Stomach (tissue), 8 donors: ENCODE measurements at regions not wholly inside any gene's neighbourhood (a gene's known extent, or its start where the extent isn't known, plus 50 kb on each side); places are given as distances from the start of the nearest gene placed in this dataset.

Experiments
- DNase-seq, 2 donors: peaks; one replicate each; pipeline versions ENCODE4 v3.0.0 to v3.0.0-alpha.2; 2013 to 2019
- H3K27ac ChIP-seq, 5 donors: fragments of 200-600 bp in 4 of 5; sonication (generic) in 4 of 5; one replicate each; pipeline ENCODE4 v1.5.1; 2013 to 2019; ENCODE audit warnings: mild to moderate bottlenecking in 1 of 5, moderate library complexity in 1 of 5
- H3K27me3 ChIP-seq, 3 donors: fragments of 200-600 bp; sonication (generic); one replicate each; pipeline ENCODE4 v1.5.1; 2017 to 2019; ENCODE audit warnings: mixed run types in 1 of 3
- H3K36me3 ChIP-seq, 4 donors: fragments of 200-600 bp; sonication (generic); 1 replicate in 3 of 4; 2 replicates in 1 of 4; pipeline ENCODE4 v1.5.1; 2016 to 2019
- H3K4me1 ChIP-seq, 4 donors: fragments of 200-600 bp; sonication (generic); one replicate each; pipeline ENCODE4 v1.5.1; 2016 to 2019
- H3K4me3 ChIP-seq, 4 donors: fragments of 200-600 bp; sonication (generic) in 3 of 4; one replicate each; pipeline ENCODE4 v1.5.1; 2016 to 2019; ENCODE audit warnings: mild to moderate bottlenecking in 1 of 4
- H3K9me3 ChIP-seq, 4 donors: fragments of 200-600 bp; sonication (generic); one replicate each; pipeline ENCODE4 v1.5.1; 2016 to 2019
- CTCF ChIP-seq, 7 experiments: fragments of 450-650 bp in 4 of 7; fragments of 200-600 bp in 3 of 7; sonication (generic) in 3 of 7; IDR thresholded peaks; one replicate each; pipeline ENCODE4 v1.5.1; 2016 to 2019; ENCODE audit warnings: antibody characterized with exemption in 7 of 7, control low read depth in 2 of 7, mild to moderate bottlenecking in 1 of 7
- EP300 ChIP-seq: sonication (generic); formaldehyde crosslinking; IDR thresholded peaks from one replicate; pipeline ENCODE4 v1.6.1; 2017; ENCODE audit warnings: antibody characterized with exemption
- POLR2A ChIP-seq, 4 donors: fragments of 450-650 bp; IDR thresholded peaks; one replicate each; pipeline ENCODE4 v1.6.1; 2016; ENCODE audit warnings: antibody characterized with exemption in 4 of 4, control low read depth in 2 of 4, mild to moderate bottlenecking in 1 of 4, moderate library complexity in 1 of 4
- POLR2AphosphoS5 ChIP-seq, 3 donors: sonication (generic); formaldehyde crosslinking; IDR thresholded peaks; one replicate each; pipeline ENCODE4 v1.6.1; 2016; ENCODE audit warnings: antibody characterized with exemption in 3 of 3
- WGBS, 5 donors: extraction: QIAGEN DNeasy Blood & Tissue Kit in 3 of 5; methylation state at CpG; one replicate each; pipeline versions ENCODE4 v1.1.5 to v1.1.7; 2013 to 2018; 5-methylcytosine and 5-hydroxymethylcytosine counted together
- intact Hi-C: fragments of 100-400 bp; cut with DNase I; formaldehyde crosslinking; loops from one replicate; pipeline ENCODE4 v1.15.1; 2023; ENCODE audit warnings: low total_unique reads
- donor health status: healthy with polysubstance abuse.
- donor health status: Bipolar disorder and iron deficiency.
- donor health status: healthy.

DNA sequence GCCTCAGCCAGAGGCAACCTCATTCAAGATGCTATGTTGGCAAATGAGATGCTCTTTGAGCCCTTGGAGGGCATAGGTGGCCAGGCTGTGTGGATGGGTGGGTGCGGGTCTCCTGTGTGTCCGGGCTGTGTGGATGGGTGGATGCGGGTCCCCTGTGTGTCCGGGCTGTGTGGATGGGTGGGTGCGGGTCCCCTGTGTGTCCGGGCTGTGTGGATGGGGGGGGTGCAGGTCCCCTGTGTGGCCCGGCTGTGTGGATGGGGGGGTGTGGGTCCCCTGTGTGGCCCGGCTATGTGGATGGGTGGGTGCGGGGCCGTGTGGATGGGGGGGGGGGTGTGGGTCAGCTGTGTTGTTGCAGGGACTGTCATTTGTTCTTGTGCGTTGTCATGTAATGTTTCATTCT, 136.6 kb upstream of the COL5A1 start:
- Histone ChIP-seq H3K4me3 (no peak overlapping the region), H3K9me3 (no peaks in the 10 kb centered on the region), H3K27me3 (peaks cover 0 to 47% (median 25%) of the 10 kb centered on the region in 3 donors), H3K27ac (no peak overlapping the region), H3K4me1 (peaks cover 0 to 14% (median 0%) of the 10 kb centered on the region in 4 donors), H3K36me3 (no peaks in the 10 kb centered on the region)
- TF ChIP-seq POLR2A (IDR thresholded peaks at IDR 0.05) (no peak), POLR2AphosphoS5 (IDR thresholded peaks at IDR 0.05) (no peak), CTCF (IDR thresholded peaks at IDR 0.05) (no peak), EP300 (no peak)
- intact Hi-C loops: no loop called here
- 73 to 83% (median 79%) methylated on average over 9 to 11 of the region's 11 CpGs for WGBS, 5 donors
- no peak for DNase-seq

- no peak for DNase-seq
- Histone ChIP-seq H3K4me3 (no peak overlapping the region), H3K27ac (no peak overlapping the region), H3K4me1 (no peaks in the 10 kb centered on the region), H3K36me3 (no peaks in the 10 kb centered on the region), H3K27me3 (peaks cover 0 to 4% (median under 1%) of the 10 kb centered on the region in 3 donors), H3K9me3 (no peaks in the 10 kb centered on the region)
- intact Hi-C loops: no loop called here
- WGBS, 5 donors: 54 to 67% (median 61%) methylated on average over 3 of the region's 3 CpGs
- TF ChIP-seq EP300 (no peak), POLR2AphosphoS5 (IDR thresholded peaks at IDR 0.05) (no peak), CTCF (IDR thresholded peaks at IDR 0.05) (no peak), POLR2A (IDR thresholded peaks at IDR 0.05) (no peak)
Measured at GRCh38 chr9:134509281-134509680, 132.3 kb upstream of the COL5A1 start.

GRCh38 chr9:134509817-134510216, 131.8 kb upstream of the COL5A1 start:
- Histone ChIP-seq H3K36me3 (no peaks in the 10 kb centered on the region), H3K4me1 (no peaks in the 10 kb centered on the region), H3K4me3 (no peak overlapping the region), H3K27ac (no peak overlapping the region), H3K27me3 (no peaks in the 10 kb centered on the region), H3K9me3 (no peaks in the 10 kb centered on the region)
- intact Hi-C loops: no loop called here
- DNase-seq: no peak
- WGBS, 5 donors: 87 to 99% (median 97%) methylated on average over 2 of the region's 2 CpGs
- TF ChIP-seq EP300: no peak

DNA sequence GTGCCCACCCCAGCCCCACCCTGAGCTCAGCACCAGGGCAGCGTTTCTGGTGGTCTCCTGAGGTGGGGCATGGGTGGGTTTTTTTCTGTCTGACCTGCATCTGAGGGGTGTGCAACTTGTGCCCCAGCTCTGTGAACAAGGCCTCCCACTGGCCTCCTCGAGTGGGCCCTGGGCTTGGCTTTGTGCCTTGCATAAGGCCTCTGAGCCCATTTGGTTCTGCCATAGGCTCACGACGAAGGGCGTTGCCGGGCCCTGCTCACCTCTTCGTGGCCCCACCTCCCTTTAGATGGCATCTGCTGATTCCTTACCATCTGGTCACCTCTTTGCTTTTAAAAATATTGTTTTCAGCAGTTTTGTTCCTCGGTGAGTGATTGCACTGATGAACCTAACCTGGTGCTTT, 127.1 kb upstream of the COL5A1 start:
- no peak overlapping the region for H3K4me3 ChIP-seq
- intact Hi-C loops: no loop called here
- no peaks in the 10 kb centered on the region for H3K4me1 ChIP-seq
- TF ChIP-seq POLR2A (IDR thresholded peaks at IDR 0.05) (no peak), CTCF (IDR thresholded peaks at IDR 0.05) (no peak), POLR2AphosphoS5 (IDR thresholded peaks at IDR 0.05) (no peak), EP300 (no peak)
- no peaks in the 10 kb centered on the region for H3K36me3 ChIP-seq
- no peaks in the 10 kb centered on the region for H3K9me3 ChIP-seq
- 87 to 90% (median 88%) methylated on average over 6 to 8 of the region's 8 CpGs for WGBS, 5 donors
- peaks cover 0 to 4% (median 0%) of the 10 kb centered on the region in 3 donors for H3K27me3 ChIP-seq
- no peak overlapping the region for H3K27ac ChIP-seq
- DNase-seq: peak in 1 of 2 donors; percentile 17

DNA sequence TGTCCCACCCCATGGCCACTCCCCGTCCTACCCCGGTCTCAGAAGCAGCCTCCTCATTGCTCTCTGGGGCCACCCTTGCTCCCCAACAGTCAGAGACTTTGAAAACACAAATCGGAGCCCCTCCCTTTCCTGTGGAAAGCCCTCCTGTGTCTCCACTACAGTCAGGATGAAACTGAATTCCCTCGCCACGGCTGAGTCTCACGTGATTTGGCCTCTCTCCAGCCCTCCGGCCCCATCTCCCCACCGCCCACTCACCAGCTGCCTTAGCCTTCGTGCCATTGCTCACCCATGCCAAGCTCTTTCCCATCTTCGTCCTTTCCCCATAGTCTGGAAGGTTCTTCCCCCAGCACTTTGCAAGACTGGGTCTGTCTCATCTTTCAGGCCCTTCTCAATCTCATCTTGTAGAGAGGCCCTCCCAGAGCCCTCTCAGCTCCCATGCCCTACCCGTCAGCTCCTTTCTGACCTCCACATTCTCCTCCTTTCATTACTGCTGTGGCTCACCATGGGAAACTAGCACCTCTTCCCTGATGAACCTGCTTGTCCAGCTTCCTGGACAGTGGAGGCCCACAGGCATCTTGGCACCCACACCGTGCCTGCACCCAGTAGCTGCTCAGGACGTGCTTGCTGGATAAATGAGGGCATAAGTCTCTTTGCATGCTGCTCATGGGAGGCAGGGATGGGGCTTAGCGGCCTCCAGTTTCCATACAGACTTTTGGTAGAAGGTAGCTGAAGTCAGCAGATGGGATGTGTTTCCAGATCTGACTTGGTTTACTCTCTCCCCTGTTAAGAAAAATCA, 126.4 kb upstream of the COL5A1 start:
- peak in 1 of 2 donors; percentile 19 for DNase-seq
- H3K4me1 ChIP-seq: no peaks in the 10 kb centered on the region
- WGBS, 5 donors: 56 to 75% (median 73%) methylated on average over 14 of the region's 14 CpGs
- H3K36me3 ChIP-seq: no peaks in the 10 kb centered on the region
- intact Hi-C loops: no loop called here
- no peak overlapping the region for H3K27ac ChIP-seq
- TF ChIP-seq POLR2AphosphoS5 (IDR thresholded peaks at IDR 0.05) (no peak), POLR2A (IDR thresholded peaks at IDR 0.05) (no peak), EP300 (no peak), CTCF (IDR thresholded peaks at IDR 0.05) (no peak)
- H3K9me3 ChIP-seq: no peaks in the 10 kb centered on the region
- peaks cover 0 to 4% (median 0%) of the 10 kb centered on the region in 3 donors for H3K27me3 ChIP-seq
- H3K4me3 ChIP-seq: no peak overlapping the region
